K562 (cell line): ENCODE measurements at regions not wholly inside any gene's neighbourhood (a gene's known extent, or its start where the extent isn't known, plus 50 kb on each side); places are given as distances from the start of the nearest gene placed in this dataset.

Experiments
- ATAC-seq: fragments of 200-7000 bp; cut with Tn5 transposase; 3 replicates; pipeline ENCODE4 v1.9.1; 2020; ENCODE audit warnings: moderate library complexity
- BruUV-seq: library from RNA; stranded (reverse); fragments of 400-500 nt; replicated peaks from 2 replicates; lab custom pipeline; 2021; lab: Mats Ljungman, UMichigan
- CTCF ChIA-PET: fragments of 300-600 bp; formaldehyde crosslinking; extraction: SDS; loops from one replicate; lab custom pipeline; 2021; ENCODE audit warnings: low intra/inter-chr PET ratio; lab: Yijun Ruan, JAX
- POLR2A ChIA-PET: fragments of 300-600, 350-650 bp; sonication (Branson Sonifier 250); formaldehyde crosslinking; extraction: SDS; loops from one replicate; lab custom pipeline; 2021; ENCODE audit warnings: antibody characterized with exemption, inconsistent platforms; lab: Yijun Ruan, JAX
- DNase-seq, 4 experiments: peaks; one replicate each; pipeline versions ENCODE4 v3.0.0 to v3.0.0-alpha.2; 2011 to 2018; ENCODE audit warnings: low spot score in 3 of 4, mixed read lengths in 3 of 4; ENCODE audit errors: extremely low read depth in 1 of 4
- FAIRE-seq: peaks from 2 replicates; lab custom pipeline; 2011; peaks lifted over from hg19 to GRCh38; lab: Jason Lieb, UNC
- H2AFZ ChIP-seq: 2 replicates; pipeline ENCODE4 v1.6.0; 2011; ENCODE audit warnings: low read depth, low read length, control low read depth, inconsistent platforms
- H3K27ac ChIP-seq: fragments of 200-600 bp; 3 replicates; pipeline ENCODE4 v1.8.0; 2011; ENCODE audit warnings: low read depth, mild to moderate bottlenecking, control low read depth, inconsistent platforms, low read length, moderate library complexity, mixed read lengths; ENCODE audit errors: extremely low read depth
- H3K27me3 ChIP-seq, 2 experiments: fragments of 300-600 bp in 1 of 2; 2 replicates in 1 of 2; 3 replicates in 1 of 2; pipeline versions ENCODE4 v1.6.0 to v1.8.0; 2011; ENCODE audit warnings: inconsistent platforms in 2 of 2, low read length in 2 of 2, mild to moderate bottlenecking in 1 of 2, mixed read lengths in 1 of 2, moderate library complexity in 1 of 2; ENCODE audit not compliant: control insufficient read depth in 2 of 2, insufficient read depth in 2 of 2
- H3K36me3 ChIP-seq: fragments of 300-600 bp; 3 replicates; pipeline ENCODE4 v1.8.0; 2011; ENCODE audit warnings: mild to moderate bottlenecking, low read length, inconsistent platforms; ENCODE audit not compliant: control insufficient read depth, insufficient read depth
- H3K4me1 ChIP-seq, 2 experiments: fragments of 200-600 bp in 1 of 2; replicated peaks in 1 of 2; 2 replicates in 1 of 2; 3 replicates in 1 of 2; pipeline versions ENCODE4 v1.5.1 to v1.8.0; 2011; ENCODE audit warnings: inconsistent platforms in 2 of 2, low read length in 2 of 2, mild to moderate bottlenecking in 1 of 2, mixed read lengths in 1 of 2, moderate library complexity in 1 of 2; ENCODE audit not compliant: control insufficient read depth in 2 of 2, insufficient read depth in 2 of 2
- H3K4me2 ChIP-seq: 2 replicates; pipeline ENCODE4 v1.6.1; 2011; ENCODE audit warnings: low read length, control low read depth, inconsistent platforms, mixed read lengths; ENCODE audit not compliant: insufficient read depth
- H3K4me3 ChIP-seq: fragments of 200-600 bp; sonication (generic), shearing (Covaris generic); 2 replicates; pipeline ENCODE4 v1.5.1; 2016; ENCODE audit warnings: control low read depth, inconsistent platforms
- H3K79me2 ChIP-seq: fragments of 200-600 bp; 3 replicates; pipeline ENCODE4 v1.8.0; 2011; ENCODE audit warnings: low read length, inconsistent platforms; ENCODE audit not compliant: control insufficient read depth, insufficient read depth
- H3K9ac ChIP-seq, 2 experiments: 2 replicates each; pipeline versions ENCODE4 v1.6.0 to v1.6.1; 2011; ENCODE audit warnings: low read depth in 2 of 2, low read length in 2 of 2, control low read depth in 1 of 2, inconsistent platforms in 1 of 2, mild to moderate bottlenecking in 1 of 2, mixed read lengths in 1 of 2; ENCODE audit not compliant: insufficient read depth in 1 of 2
- H3K9me1 ChIP-seq: one replicate; pipeline ENCODE4 v1.6.0; 2011; ENCODE audit warnings: inconsistent platforms, mild to moderate bottlenecking, low read length, moderate library complexity; ENCODE audit not compliant: control insufficient read depth, insufficient read depth
- H3K9me3 ChIP-seq: replicated peaks from 2 replicates; pipeline ENCODE4 v1.5.1; 2011; ENCODE audit warnings: low read depth, low read length, inconsistent platforms; ENCODE audit not compliant: control insufficient read depth, insufficient read depth
- H4K20me1 ChIP-seq: replicated peaks from 2 replicates; pipeline ENCODE4 v1.6.1; 2011; ENCODE audit warnings: low read length, inconsistent platforms, mixed read lengths; ENCODE audit not compliant: control insufficient read depth, insufficient read depth
- ADNP ChIP-seq: fragments of 200-800 bp; sonication (Bioruptor generic); IDR thresholded peaks from 2 replicates; pipeline ENCODE4 v1.6.1; 2016; ENCODE audit warnings: missing genetic modification characterization, missing compliant biosample characterization
- GABPB1 ChIP-seq: sonication (generic); formaldehyde crosslinking; IDR thresholded peaks from 2 replicates; pipeline ENCODE4 v1.8.0; 2022; ENCODE audit warnings: mild to moderate bottlenecking, missing genetic modification reagents
- NFYB ChIP-seq: IDR thresholded peaks from 2 replicates; pipeline ENCODE4 v1.6.1; 2011; ENCODE audit warnings: mild to moderate bottlenecking, moderate library complexity; ENCODE audit not compliant: insufficient read length; ENCODE audit errors: extremely low read depth
- PURB ChIP-seq: sonication (generic); formaldehyde crosslinking; IDR thresholded peaks from 2 replicates; pipeline ENCODE4 v1.9.0; 2021; ENCODE audit warnings: low read depth, mild to moderate bottlenecking, missing genetic modification reagents
- THRAP3 ChIP-seq: fragments of 450-650 bp; IDR thresholded peaks from 2 replicates; pipeline ENCODE4 v1.6.1; 2016; ENCODE audit warnings: mild to moderate bottlenecking, inconsistent platforms, borderline replicate concordance
- ZNF140 ChIP-seq: fragments of 250-450 bp; sonication (Bioruptor Pico); IDR thresholded peaks from 2 replicates; pipeline ENCODE4 v1.8.0; 2021; ENCODE audit warnings: moderate library complexity, mild to moderate bottlenecking, inconsistent platforms
- ZNF699 ChIP-seq: fragments of 250-450 bp; sonication (Bioruptor Pico); IDR thresholded peaks from 2 replicates; pipeline ENCODE4 v1.8.0; 2021; ENCODE audit warnings: mild to moderate bottlenecking, moderate library complexity; ENCODE audit not compliant: insufficient replicate concordance
- WGBS: fragments of 100-300 bp; shearing (Covaris generic); methylation state at CpG from one replicate; pipeline ENCODE4 v1.1.6; 2016; ENCODE audit warnings: low coverage, mixed read lengths; ENCODE audit not compliant: insufficient coverage; ENCODE audit errors: missing lambda C conversion rate; 5-methylcytosine and 5-hydroxymethylcytosine counted together
- in situ Hi-C: fragments of 300-500 bp; cut with MboI; formaldehyde crosslinking; loops from 4 replicates; pipeline ENCODE4 v1.15.0; 2018; ENCODE audit warnings: inconsistent platforms, mixed read lengths
- intact Hi-C: fragments of 100-400 bp; cut with micrococcal nuclease; formaldehyde crosslinking; loops from 2 replicates; pipeline ENCODE4 v1.14.2; 2022
- TF ChIP-seq, protein P1 (sequence below): fragments of 200-800 bp; sonication (Bioruptor generic); IDR thresholded peaks from 2 replicates; pipeline ENCODE4 v1.6.1; 2017; ENCODE audit warnings: missing genetic modification characterization, missing compliant biosample characterization
- TF ChIP-seq, protein P2 (sequence below), 2 experiments: fragments of 450-650 bp in 1 of 2; sonication (generic) in 1 of 2; formaldehyde crosslinking; conservative IDR thresholded peaks; 2 replicates each; pipeline versions ENCODE4 v1.4.0 to v1.8.1; 2020 to 2022; ENCODE audit warnings: mild to moderate bottlenecking in 1 of 2, missing genetic modification reagents in 1 of 2
- TF ChIP-seq, protein P3 (sequence below): fragments of 250-450 bp; sonication (Bioruptor Pico); IDR thresholded peaks from 2 replicates; pipeline ENCODE4 v1.5.0; 2020; ENCODE audit warnings: mild to moderate bottlenecking
- TF ChIP-seq, protein P4 (sequence below): sonication (generic); formaldehyde crosslinking; IDR thresholded peaks from 2 replicates; pipeline ENCODE4 v1.8.0; 2022; ENCODE audit warnings: mild to moderate bottlenecking, missing genetic modification reagents

DNA sequence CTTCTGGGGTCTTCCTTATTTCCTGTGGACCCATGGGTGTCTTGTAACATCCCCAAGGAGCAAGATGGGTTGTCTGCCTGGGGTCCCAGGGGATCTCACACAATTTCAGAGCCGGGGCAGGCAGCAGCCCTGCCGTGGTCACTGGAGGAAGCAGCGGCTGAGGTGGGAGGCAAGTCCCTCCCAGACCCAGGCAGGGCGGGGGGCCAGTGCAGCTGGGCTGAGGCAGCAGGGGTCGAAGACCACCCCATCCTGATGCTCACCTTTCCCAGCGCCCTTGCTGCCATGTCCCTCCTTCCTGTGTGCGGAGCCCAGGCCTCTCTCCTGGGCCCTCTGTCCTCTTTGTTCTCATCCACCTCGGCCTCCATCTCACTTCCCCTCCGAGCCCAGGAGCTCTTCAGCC, 583.0 kb upstream of the COBL start:
- ChIA-PET POLR2A (no interaction called here), CTCF (no interaction called here)
- no peak for TF ChIP-seq ZNF140 (CRISPR knock-in tag)
- TF ChIP-seq, protein P1, sequence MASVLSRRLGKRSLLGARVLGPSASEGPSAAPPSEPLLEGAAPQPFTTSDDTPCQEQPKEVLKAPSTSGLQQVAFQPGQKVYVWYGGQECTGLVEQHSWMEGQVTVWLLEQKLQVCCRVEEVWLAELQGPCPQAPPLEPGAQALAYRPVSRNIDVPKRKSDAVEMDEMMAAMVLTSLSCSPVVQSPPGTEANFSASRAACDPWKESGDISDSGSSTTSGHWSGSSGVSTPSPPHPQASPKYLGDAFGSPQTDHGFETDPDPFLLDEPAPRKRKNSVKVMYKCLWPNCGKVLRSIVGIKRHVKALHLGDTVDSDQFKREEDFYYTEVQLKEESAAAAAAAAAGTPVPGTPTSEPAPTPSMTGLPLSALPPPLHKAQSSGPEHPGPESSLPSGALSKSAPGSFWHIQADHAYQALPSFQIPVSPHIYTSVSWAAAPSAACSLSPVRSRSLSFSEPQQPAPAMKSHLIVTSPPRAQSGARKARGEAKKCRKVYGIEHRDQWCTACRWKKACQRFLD (CRISPR knock-in tag) = no peak
- TF ChIP-seq, protein P2, sequence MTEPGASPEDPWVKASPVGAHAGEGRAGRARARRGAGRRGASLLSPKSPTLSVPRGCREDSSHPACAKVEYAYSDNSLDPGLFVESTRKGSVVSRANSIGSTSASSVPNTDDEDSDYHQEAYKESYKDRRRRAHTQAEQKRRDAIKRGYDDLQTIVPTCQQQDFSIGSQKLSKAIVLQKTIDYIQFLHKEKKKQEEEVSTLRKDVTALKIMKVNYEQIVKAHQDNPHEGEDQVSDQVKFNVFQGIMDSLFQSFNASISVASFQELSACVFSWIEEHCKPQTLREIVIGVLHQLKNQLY (CRISPR knock-in tag; conservative IDR thresholded peaks at IDR 0.05) = no peak
- no peaks in the 10 kb centered on the region for H3K79me2 ChIP-seq
- no TSS peak for BruUV-seq
- intact Hi-C loops (no loop called here), in situ Hi-C loops (no loop called here)
- 0% methylated on average over 9 of the region's 9 CpGs for WGBS
- H3K4me2 ChIP-seq = no peak overlapping the region
- no peaks in the 10 kb centered on the region for H3K4me1 ChIP-seq
- H3K27ac ChIP-seq = no peak overlapping the region
- no peaks in the 10 kb centered on the region for H3K9me3 ChIP-seq
- ATAC-seq = no peak
- FAIRE-seq = no peak
- H3K4me3 ChIP-seq = no peak overlapping the region
- H3K36me3 ChIP-seq = no peaks in the 10 kb centered on the region
- H2AFZ ChIP-seq = no peak overlapping the region
- no peaks in the 10 kb centered on the region for H4K20me1 ChIP-seq
- no peak overlapping the region for H3K9ac ChIP-seq
- no peak for DNase-seq
- H3K27me3 ChIP-seq = no peaks in the 10 kb centered on the region
- H3K9me1 ChIP-seq = no peaks in the 10 kb centered on the region

DNA sequence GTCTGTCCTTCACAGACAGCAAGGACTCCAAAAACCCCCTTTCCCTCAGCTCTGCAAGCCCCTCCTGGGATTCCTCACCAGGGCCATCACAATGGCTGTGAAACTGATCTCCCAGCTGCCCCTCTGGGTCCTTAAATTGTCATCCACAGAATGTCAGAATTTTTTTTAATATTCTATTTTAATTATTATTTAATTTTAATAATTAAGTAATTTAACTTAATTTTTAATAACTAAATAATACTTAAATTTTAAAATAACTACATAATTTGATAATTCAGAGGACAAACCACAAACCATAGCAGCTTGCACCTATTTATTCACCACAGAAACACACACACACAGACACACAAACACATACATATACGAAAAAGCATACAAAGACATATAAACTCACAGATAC, 565.8 kb upstream of the COBL start:
- Histone ChIP-seq H3K9me1 (no peaks in the 10 kb centered on the region), H3K36me3 (no peaks in the 10 kb centered on the region), H3K79me2 (no peaks in the 10 kb centered on the region), H3K4me3 (no peak overlapping the region), H3K9me3 (no peaks in the 10 kb centered on the region; the same call in 1 of the 2 replicates), H4K20me1 (no peaks in the 10 kb centered on the region), H3K4me2 (no peak overlapping the region), H3K27me3 (no peaks in the 10 kb centered on the region), H3K9ac (no peak overlapping the region; a peak in 1 of 4 replicates), H2AFZ (no peak overlapping the region), H3K4me1 (no peaks in the 10 kb centered on the region), H3K27ac (no peak overlapping the region)
- 0% methylated on average over 1 of the region's 1 CpG for WGBS
- ChIA-PET POLR2A (no interaction called here), CTCF (no interaction called here)
- in situ Hi-C loops = no loop called here
- FAIRE-seq (no peak), DNase-seq (no peak), ATAC-seq (no peak)
- BruUV-seq = no TSS peak
- intact Hi-C loops = no loop called here
- TF ChIP-seq NFYB (no peak), ADNP (no peak), GABPB1 (CRISPR knock-in tag) (no peak), PURB (CRISPR knock-in tag) (no peak), ZNF699 (no peak), THRAP3 (no peak)
- TF ChIP-seq, protein P3, sequence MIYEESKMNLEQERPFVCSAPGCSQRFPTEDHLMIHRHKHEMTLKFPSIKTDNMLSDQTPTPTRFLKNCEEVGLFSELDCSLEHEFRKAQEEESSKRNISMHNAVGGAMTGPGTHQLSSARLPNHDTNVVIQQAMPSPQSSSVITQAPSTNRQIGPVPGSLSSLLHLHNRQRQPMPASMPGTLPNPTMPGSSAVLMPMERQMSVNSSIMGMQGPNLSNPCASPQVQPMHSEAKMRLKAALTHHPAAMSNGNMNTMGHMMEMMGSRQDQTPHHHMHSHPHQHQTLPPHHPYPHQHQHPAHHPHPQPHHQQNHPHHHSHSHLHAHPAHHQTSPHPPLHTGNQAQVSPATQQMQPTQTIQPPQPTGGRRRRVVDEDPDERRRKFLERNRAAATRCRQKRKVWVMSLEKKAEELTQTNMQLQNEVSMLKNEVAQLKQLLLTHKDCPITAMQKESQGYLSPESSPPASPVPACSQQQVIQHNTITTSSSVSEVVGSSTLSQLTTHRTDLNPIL (CRISPR knock-in tag) = no peak
- TF ChIP-seq, protein P4, sequence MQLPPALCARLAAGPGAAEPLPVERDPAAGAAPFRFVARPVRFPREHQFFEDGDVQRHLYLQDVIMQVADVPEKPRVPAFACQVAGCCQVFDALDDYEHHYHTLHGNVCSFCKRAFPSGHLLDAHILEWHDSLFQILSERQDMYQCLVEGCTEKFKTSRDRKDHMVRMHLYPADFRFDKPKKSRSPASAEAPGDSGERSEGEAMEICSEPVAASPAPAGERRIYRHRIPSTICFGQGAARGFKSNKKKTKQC (CRISPR knock-in tag) = no peak
